ENCODE measurements at regions not wholly inside any gene's neighbourhood (a gene's known extent, or its start where the extent isn't known, plus 50 kb on each side); places are given as distances from the start of the nearest gene placed in this dataset.

DNA sequence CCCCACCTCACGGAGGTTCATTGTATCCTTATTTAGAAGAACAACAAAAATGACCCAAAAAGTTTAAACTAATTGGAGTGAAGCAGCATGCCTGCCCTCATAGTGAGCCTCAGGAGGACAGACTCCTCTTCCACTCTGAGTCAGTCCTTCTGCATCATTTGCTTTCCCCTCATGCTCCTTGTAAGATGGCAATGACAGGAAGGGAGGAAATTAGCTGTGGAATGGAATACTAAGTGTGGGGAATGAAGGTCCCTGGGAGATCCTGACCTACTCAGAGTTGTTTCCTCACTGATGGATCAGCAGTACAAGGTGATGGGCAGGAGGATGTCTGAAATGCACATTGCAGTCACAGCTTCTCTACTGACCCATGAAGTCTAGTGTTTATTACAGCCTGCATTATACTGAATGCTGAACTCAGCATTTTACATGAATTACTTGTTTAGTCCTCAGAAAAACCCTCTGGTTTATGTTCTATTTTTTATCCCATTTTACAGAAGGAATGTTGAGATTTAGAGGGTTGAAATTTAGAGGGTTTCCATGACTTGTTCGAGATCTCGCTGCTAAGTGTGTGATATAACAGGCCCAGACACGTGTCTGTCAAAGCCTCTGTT lies 212.0 kb upstream of the PCSK2 start:
- no peak for DNase-seq (ENCODE audit: low read depth)

DNA sequence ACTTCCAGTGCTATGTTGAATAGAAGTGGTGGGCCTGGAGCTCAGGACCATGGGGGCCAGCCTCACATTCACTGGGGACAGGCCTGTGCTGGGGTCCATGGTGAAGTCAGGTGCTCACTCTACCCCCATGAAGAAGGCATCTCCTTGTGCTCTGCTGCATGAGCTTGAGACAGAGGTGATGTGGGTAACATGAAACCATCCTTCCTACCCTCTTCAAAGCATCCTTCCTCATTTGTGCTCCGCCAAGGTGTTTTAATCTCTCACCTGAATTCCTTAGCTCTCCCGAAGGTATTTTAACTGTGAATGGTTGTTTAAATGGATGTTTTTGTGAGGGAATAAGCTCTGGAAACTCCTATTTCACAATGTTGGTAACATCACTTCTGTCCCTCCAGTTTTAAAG lies 209.6 kb upstream of the PCSK2 start:
- DNase-seq (ENCODE audit: low read depth) = no peak

DNA sequence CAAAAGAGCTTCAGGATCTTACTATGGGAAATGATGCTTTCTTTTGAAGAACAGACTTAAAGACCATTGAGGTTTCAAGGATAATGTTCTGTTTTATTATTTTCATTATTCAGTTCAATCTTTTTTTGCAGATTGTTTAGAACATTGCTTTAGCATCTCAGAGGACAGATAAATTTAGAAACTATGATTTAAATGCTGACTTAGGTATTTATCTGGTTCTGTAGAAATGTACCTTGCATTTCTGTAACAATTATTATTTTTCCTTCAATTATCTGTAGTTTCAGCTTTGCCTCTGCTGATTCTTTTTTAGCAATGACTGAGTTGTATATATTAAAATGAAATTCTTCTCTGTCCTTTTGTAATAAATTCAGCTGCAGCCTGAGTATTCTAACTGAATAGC lies 205.4 kb upstream of the PCSK2 start:
- no peak for DNase-seq (ENCODE audit: low read depth)

DNA sequence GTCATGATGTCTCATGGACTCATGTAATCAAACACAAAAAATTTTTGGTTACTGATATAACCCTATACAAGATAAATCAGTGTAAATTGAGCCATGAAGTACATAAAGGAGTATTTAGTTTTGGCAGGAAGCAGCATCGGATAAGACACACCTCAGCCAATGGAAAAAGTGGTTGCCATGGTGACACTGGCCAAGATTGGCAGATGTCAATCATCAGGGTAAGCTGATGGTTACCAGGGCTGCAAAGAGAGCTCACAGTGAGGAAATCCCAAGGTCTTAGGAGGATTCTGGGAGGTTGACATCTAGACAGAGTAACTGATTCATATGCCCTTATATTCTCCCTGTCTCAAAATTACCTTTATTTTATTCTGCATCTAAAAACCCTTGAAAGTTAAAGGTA lies 203.8 kb upstream of the PCSK2 start:
- DNase-seq (ENCODE audit: low read depth) = no peak

DNA sequence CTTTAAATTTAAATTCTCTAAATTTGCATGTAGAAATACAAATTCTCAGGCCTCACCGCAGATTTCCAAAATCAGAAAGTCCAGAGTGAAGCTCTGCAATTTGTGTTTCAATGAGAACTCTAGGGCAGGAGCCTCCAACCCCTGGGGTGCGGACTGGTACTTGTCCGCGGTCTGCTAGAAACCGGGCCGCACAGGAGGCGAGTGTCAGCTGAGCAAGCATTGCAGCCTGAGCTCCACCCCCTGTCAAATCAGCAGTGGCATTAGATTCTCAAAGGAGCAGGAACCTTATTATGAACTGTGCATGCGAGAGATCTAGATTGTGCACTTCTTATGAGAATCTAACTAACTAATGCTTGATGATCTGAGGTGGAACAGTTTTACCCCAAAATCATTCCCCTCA lies 203.0 kb upstream of the PCSK2 start:
- DNase-seq (ENCODE audit: low read depth) = no peak

DNA sequence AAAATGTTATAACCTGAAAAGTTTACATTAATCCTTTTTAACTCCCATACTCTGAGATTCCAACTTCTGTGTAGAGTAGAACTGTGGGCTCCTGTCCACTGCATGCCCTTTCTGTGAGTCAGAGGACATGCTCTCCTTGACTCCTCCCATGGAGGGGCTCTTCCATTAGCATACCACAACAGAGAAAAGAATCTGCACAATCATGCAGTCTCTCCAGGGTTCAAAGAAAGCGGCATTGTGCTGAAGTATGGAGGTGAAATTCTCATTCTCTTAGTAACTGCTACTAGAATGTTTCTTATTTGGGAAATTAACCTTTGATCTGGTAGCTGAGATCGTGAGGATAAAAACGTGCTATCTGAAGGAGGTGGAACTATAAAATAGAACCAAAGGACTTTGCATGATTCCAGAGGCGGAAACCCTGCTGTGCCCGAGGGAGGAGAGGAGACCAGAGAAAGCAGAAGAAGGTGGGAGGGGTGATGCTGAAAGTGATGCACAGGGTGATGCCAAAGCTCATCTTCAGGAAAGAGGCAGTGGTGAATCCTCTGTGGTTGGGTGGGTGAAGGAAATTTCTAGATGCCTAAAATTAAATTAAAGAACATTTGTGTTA lies 202.2 kb upstream of the PCSK2 start:
- peak; percentile 92 for DNase-seq (ENCODE audit: low read depth)

DNA sequence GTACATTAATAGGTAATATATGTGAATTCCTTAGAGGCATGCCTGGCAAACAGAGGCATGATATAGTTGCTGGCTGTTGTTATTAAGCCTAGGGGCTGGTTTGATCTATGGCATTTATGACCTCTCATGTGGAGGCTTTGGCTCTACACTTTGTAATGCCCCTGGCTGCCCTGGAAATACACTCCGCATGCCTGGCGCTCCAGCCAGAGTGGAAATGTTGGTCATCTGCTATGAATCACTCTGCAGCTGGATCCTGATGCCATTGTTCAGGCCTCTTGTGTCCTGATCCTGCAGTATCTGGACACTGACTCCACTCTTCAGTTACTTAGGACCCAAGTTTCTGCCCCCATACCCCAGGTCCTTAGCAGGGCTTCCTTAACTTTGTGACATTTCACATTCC lies 200.5 kb upstream of the PCSK2 start:
- peak; percentile 60 for DNase-seq (ENCODE audit: low read depth)

DNA sequence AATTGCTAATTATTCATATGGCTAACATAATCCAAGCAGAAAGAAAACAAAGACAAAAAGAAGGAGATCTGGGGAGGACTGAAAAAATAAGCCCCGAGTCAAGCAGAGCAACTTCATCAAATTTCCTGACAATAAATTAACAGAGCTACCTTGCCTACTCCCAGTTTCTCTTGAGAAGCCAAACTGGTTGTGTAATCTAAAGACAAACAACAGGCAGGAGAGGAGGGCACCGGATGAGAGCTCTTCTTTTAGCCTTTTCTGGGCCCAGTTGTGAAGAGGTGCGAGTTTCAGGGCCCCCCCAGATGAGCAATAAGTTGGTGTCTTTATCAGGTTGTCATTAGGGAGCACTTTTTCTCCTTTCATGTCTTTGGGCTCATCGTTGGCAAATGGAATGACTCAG lies 197.1 kb upstream of the PCSK2 start:
- no peak for DNase-seq (ENCODE audit: low read depth)

DNA sequence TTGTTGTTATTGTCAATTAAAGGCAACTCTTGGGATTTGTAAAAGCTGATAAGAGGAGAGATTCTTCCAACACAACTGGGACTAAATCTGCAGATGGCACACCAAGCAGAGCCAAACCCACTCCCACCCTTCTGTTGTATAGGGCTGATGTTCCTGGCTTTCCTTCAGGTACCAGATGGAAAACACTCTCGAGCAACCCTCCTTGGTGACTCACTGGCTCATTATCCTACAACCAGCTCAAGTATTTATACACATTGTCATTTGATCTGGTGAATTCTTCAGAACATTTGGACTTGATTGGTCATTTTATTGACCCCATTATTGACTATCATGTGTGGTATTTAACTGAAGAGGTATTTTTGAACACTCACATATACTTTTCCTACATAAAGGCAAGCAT lies 190.3 kb upstream of the PCSK2 start:
- no peak for DNase-seq (ENCODE audit: low read depth)

DNA sequence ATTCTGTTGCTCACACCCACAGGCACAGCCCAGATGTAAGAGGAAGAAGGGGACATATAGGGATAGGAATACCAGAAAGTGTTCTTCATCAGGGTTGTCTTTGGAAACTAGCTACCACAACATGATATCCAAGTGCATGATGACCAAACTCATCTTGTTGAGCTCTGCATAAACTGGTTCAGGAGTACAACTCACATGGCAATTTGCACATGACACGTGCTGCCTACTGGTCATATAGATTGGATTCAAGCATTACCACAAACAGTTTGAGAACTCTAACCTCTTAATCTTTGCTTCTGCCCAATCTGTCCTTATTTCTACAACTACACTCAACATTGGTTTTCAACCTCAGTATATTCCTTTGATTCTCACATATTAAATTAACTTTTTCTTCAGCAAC lies 184.7 kb upstream of the PCSK2 start:
- DNase-seq (ENCODE audit: low read depth) = no peak

DNA sequence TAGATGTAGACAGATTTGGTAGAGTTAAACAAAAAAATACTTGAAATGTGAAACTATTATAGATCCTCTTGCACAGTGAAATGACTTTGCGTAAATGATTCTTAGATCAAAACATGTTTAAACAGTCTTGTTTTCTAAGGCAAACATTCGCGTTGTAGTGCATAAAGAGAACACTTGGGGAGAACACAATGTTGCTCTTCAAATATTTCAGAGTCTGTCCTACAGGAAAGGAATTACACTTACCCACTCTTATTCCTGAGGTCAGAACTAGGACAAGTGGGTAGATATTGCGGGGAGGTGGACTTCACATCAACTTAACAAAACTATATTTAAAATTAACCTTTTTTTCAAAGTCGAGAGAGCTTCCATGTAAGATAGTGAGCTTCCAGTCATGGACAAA lies 183.5 kb upstream of the PCSK2 start:
- DNase-seq (ENCODE audit: low read depth) = no peak

DNA sequence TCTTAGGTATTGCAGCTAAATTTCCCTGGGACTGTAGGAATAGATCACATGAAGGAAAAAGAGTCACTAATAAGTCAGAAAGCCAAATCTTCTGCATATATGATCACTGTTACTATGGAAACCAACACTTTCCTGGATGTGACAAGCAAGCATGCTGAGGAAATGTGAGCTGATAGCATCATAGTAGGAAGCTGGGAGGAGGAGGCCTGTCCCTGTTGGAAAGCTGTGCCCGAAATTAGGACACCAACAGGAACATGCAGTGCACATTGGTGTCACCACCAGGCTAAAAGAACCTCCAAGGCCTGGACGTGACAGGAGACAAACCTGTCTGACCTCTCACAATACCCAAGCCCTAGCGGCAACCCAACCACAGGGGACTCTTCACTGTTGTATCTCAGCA lies 181.9 kb upstream of the PCSK2 start:
- no peak for DNase-seq (ENCODE audit: low read depth)

DNA sequence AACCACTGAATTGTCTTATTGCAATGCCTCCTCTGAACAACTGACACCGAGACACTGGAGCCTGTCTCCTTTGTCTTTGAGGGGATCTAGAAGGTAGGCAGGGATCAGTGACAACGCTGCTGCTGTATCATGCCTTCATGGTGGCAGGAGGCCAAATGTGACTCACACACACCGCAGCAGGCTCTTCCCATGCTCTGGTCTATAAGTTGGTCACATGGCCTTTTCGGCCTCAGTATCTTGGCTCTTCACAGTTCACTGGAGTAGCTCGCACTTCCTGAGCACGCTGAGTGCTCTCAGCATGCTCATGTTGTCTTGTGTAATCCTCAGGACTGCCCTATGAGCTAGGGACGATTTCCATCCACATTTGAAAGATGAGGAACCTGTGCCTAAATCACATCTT lies 167.4 kb upstream of the PCSK2 start:
- DNase-seq (ENCODE audit: low read depth) = peak; percentile 93

DNA sequence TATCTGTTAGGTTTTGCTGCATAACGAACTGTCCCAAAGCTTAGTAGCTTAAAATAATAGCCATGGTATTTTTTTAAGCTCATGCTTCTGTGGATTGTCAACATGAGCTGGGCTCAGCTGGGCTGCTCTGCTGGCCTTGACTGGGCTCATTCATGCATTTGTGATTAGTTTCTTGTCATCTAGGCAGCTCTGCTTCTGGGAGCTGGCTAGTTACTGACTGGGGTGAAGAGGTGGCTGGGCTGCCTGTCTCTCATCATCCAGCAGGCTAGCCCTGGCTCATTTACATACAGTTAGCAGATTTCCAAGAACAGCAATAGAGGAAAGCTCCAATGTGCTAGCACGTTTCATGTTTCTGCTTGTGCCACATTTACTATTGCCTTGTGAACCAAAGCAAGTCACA lies 165.1 kb upstream of the PCSK2 start:
- DNase-seq (ENCODE audit: low read depth) = no peak

DNA sequence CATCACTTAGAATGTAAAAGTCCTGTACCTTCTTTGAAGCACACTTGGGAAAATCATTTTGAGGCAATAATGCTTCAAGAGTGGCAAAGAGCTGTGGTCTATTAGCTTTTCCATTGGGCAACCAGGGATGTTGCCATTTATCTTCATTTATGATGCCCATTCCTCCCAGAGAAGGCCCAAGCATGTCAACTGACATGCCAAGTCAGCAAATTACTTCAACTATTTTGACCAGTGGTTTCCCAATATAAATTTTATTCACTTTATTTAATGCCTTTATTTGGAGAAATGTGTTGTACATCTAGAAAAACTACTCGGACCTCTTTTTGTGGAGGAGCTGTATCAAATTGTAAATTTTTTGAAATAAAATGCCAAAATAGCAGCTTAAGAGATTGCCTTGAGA lies 164.1 kb upstream of the PCSK2 start:
- DNase-seq (ENCODE audit: low read depth) = no peak

DNA sequence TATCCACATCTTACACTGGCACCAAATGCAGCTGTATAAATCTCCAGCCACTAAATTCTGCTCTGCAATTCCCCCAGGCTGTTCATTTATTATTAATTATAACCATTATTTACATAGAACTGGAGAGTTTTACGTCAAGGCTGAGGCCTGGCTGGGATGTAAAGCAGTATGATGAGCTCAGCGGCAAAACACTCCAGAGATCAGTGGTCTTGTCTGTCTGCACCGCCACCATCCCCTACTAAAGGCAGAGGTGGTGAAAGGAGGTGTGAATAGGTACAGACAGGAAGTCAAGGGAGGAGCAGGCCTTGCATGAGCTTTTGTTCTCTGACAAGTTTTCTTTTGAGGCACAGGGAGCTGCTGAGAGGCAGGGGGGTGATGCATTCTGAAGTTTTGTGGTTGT lies 159.9 kb upstream of the PCSK2 start:
- DNase-seq (ENCODE audit: low read depth) = no peak

DNA sequence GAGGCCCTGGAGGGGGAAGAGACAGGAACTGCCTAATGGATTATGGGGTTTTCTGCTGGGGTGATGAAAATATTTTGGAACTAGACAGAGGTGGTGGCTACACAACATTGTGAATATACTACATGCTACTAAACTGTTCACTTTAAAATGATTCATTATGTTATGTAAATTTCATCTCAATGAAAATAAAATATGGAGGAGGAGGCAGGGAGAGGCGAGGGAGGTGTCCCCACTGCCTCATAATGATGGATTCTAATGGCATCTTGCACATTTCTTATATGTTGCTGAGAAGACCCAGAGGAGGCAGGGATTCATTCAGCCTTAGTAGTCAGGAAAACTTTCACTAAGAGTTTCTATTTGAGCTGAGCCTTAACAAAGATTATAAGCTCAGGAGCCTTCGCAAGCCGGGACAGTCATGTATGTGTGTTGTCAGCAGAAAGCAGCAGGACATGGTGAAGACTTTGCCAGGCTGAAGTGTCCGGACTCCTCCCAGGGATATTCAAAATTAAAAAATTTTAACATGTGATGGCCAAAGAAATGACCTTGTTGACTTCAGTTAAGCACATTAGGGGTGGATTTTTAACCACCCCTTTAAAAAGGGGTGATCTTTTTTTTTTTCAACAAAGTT lies 158.6 kb upstream of the PCSK2 start:
- DNase-seq (ENCODE audit: low read depth) = no peak

DNA sequence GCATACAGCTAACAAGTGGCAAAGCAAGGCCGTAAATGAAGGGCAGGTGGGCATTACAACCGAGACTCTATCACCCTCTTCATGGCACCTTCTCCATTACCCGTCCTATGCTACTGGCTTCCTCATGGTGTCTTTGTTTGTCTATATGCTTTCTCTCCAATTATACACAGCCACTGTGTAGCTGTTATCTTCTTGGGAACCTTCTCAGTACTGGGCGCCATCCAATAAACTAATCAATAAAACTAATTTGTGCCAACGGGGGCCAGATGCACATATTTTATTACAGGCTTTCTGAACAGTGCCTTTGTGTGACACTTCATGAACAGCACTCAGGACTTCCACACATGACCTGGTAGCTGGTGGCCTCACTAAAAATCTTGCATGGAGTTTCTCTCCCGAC lies 149.8 kb upstream of the PCSK2 start:
- no peak for DNase-seq (ENCODE audit: low read depth)

DNA sequence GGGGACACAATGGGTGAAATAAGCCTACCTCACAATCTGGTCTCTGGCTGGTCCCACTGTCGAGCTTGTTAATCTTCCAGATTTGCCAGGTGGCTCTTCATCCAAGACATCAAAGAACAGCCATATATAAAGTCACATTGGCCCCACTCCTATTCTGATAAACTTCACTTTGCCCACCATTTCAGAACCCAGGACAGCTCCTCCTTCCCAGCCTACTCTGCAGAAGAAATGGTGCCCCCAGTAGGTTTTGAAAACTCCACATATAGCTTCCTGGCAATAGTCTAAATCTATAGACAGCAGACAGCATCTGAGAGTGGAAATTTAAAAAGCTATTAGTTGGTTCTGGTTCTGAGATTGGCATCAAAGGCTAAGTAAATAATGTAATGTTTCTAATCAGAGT lies 143.1 kb upstream of the PCSK2 start:
- DNase-seq (ENCODE audit: low read depth) = peak; percentile 26

DNA sequence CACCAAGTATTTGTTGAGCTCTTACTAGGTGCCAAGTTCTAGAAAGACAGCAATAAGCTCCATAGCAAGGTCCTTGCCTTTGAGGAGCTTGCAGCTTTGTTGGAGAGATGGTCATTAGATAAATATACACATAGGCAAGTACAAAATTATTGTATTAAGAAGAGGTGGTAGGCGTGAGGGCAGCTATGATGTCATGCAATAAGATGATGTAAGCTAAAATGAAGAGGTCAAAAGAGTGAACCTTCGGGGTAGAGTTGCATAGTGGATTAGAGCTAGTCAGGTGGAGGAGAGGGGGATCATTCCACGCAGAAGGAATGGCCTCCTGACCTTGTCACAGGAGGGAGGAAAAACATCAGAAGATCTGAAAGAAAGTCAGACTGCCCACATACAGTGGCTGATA lies 141.9 kb upstream of the PCSK2 start:
- no peak for DNase-seq (ENCODE audit: low read depth)

DNA sequence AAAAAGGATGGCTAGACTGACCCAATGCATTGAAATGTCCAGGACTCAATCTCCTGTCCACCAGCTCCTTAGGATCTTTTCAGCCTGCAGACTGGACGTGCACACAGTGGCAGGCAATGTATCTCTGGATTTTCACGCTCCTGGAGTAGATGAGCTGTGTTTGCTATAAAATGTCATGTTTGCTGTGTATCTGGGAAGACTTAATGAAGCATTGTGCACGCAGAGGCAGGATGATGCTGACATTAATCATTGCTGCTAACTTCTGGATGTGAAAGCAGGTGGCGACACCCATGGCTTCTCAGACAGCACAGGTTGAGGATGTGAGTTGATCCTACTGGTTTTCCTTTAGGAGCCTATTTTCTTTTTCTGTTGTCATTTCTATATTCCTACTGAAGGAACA lies 133.1 kb upstream of the PCSK2 start:
- DNase-seq (ENCODE audit: low read depth) = no peak

DNA sequence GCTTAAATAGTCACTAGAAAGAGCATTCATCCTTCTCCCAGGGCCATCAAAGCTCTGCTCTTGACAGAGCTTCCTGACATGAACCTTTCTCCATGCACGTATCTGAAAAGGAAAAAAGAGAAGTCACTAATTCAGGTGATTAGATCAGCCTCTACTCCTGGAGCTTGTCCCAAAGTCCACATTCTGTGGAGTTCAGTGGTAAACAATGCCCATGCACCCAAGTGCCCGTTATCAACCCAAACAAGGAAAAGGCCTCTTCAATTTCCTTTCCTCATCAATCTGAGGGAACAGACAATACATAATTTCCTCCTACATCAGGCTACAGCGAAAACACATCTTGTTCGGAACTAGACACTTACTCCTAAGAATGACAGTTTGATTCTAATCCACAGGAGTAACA lies 129.2 kb upstream of the PCSK2 start:
- DNase-seq (ENCODE audit: low read depth) = no peak

DNA sequence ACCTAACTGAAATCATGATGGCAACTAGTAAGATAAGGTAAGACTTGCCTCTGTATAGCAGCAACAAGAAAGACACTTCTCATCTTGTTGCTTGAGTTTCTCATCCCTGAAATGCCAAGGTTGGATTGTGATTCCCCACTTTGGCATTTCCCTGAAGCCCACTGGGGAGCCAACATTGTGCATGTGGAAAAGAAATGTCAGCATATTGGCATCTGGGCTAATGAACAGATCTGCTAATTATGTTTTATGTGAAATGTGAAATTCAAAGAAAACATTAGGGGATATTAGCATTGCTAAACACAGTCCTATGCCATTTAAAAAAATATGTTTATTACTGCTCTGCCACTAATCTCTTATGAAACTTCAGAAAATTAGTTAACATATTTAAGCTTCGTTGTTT lies 126.3 kb upstream of the PCSK2 start:
- DNase-seq (ENCODE audit: low read depth) = no peak
